HEK293 (cell line): ENCODE measurements at regions not wholly inside any gene's neighbourhood (a gene's known extent, or its start where the extent isn't known, plus 50 kb on each side); places are given as distances from the start of the nearest gene placed in this dataset.

Experiments
- CTCF ChIA-PET: fragments of 350-600 bp; formaldehyde crosslinking; extraction: SDS; loops from one replicate; lab custom pipeline; 2021; ENCODE audit warnings: antibody characterized with exemption; lab: Yijun Ruan, JAX
- POLR2A ChIA-PET: fragments of 300-600 bp; formaldehyde crosslinking; extraction: SDS; loops from one replicate; lab custom pipeline; 2020; ENCODE audit warnings: antibody characterized with exemption, inconsistent platforms; lab: Yijun Ruan, JAX
- H3K27ac ChIP-seq: fragments of 200-500 bp; sonication (Bioruptor generic); 2 replicates; pipeline ENCODE4 v1.5.1; 2014; ENCODE audit warnings: low read depth, low read length, control low read depth, inconsistent platforms; ENCODE audit errors: extremely low read depth
- H3K36me3 ChIP-seq, 2 experiments: fragments of 200-500 bp in 1 of 2; sonication (Bioruptor generic) in 1 of 2; 1 replicate in 1 of 2; 2 replicates in 1 of 2; pipeline ENCODE4 v1.5.1; 2014 to 2017; ENCODE audit warnings: inconsistent platforms in 2 of 2, low read length in 2 of 2; ENCODE audit not compliant: control insufficient read depth in 2 of 2, insufficient read depth in 1 of 2
- H3K4me1 ChIP-seq: fragments of 200-500 bp; sonication (Bioruptor generic); 2 replicates; pipeline ENCODE4 v1.5.1; 2014; ENCODE audit warnings: mild to moderate bottlenecking, low read length, inconsistent platforms; ENCODE audit not compliant: control insufficient read depth, insufficient read depth
- H3K4me3 ChIP-seq: 2 replicates; pipeline ENCODE4 v1.5.1; 2011; ENCODE audit warnings: low read depth, mild to moderate bottlenecking, control low read depth, low read length, moderate library complexity
- H3K9me3 ChIP-seq: fragments of 200-500 bp; sonication (Bioruptor generic); 2 replicates; pipeline ENCODE4 v1.5.1; 2014; ENCODE audit warnings: low read depth, low read length, inconsistent platforms; ENCODE audit not compliant: control insufficient read depth, insufficient read depth
- AEBP2 ChIP-seq: fragments of 450-650 bp; formaldehyde crosslinking; IDR thresholded peaks from 2 replicates; pipeline ENCODE4 v1.5.1; 2016; ENCODE audit warnings: missing biosample characterization, missing genetic modification characterization, borderline replicate concordance
- BCL11A ChIP-seq: fragments of 450-650 bp; formaldehyde crosslinking; IDR thresholded peaks from 2 replicates; pipeline ENCODE4 v1.5.1; 2016; ENCODE audit warnings: low read depth, missing biosample characterization, missing genetic modification characterization
- HOXC10 ChIP-seq: sonication (generic); formaldehyde crosslinking; IDR thresholded peaks from 2 replicates; pipeline ENCODE4 v1.8.1; 2023; ENCODE audit warnings: mild to moderate bottlenecking, missing genetic modification reagents
- PRDM1 ChIP-seq: fragments of 450-650 bp; formaldehyde crosslinking; IDR thresholded peaks from 2 replicates; pipeline ENCODE4; 2016; ENCODE audit warnings: missing biosample characterization, missing genetic modification characterization
- PRDM10 ChIP-seq: fragments of 450-650 bp; formaldehyde crosslinking; IDR thresholded peaks from 2 replicates; pipeline ENCODE4 v1.5.1; 2016; ENCODE audit warnings: missing biosample characterization, missing genetic modification characterization
- PRDM6 ChIP-seq: fragments of 450-650 bp; formaldehyde crosslinking; IDR thresholded peaks from 2 replicates; pipeline ENCODE4 v1.5.1; 2017; ENCODE audit warnings: missing biosample characterization, missing genetic modification characterization
- RBAK ChIP-seq: fragments of 450-650 bp; formaldehyde crosslinking; IDR thresholded peaks from 2 replicates; pipeline ENCODE4 v1.5.1; 2016; ENCODE audit warnings: missing biosample characterization, missing genetic modification characterization
- SALL2 ChIP-seq: fragments of 450-650 bp; formaldehyde crosslinking; IDR thresholded peaks from 2 replicates; pipeline ENCODE4 v1.5.0; 2017; ENCODE audit warnings: missing biosample characterization, mild to moderate bottlenecking, missing genetic modification characterization, borderline replicate concordance
- SP2 ChIP-seq: fragments of 450-650 bp; formaldehyde crosslinking; IDR thresholded peaks from 2 replicates; pipeline ENCODE4 v1.5.1; 2016; ENCODE audit warnings: missing biosample characterization, missing genetic modification characterization
- ZFP37 ChIP-seq: fragments of 450-650 bp; formaldehyde crosslinking; IDR thresholded peaks from 2 replicates; pipeline ENCODE4 v1.5.1; 2016; ENCODE audit warnings: missing biosample characterization, missing genetic modification characterization
- ZIC2 ChIP-seq: fragments of 450-650 bp; formaldehyde crosslinking; IDR thresholded peaks from 2 replicates; pipeline ENCODE4 v1.5.1; 2016; ENCODE audit warnings: missing biosample characterization, missing genetic modification characterization
- ZNF19 ChIP-seq: fragments of 450-650 bp; formaldehyde crosslinking; IDR thresholded peaks from 2 replicates; pipeline ENCODE4; 2016; ENCODE audit warnings: missing biosample characterization, missing genetic modification characterization, low read depth
- ZNF248 ChIP-seq: fragments of 450-650 bp; formaldehyde crosslinking; IDR thresholded peaks from 2 replicates; pipeline ENCODE4 v1.5.1; 2017; ENCODE audit warnings: missing biosample characterization, missing genetic modification characterization
- ZNF394 ChIP-seq: fragments of 450-650 bp; formaldehyde crosslinking; IDR thresholded peaks from 2 replicates; pipeline ENCODE4 v1.5.1; 2016; ENCODE audit warnings: missing biosample characterization, missing genetic modification characterization, mild to moderate bottlenecking, moderate library complexity, borderline replicate concordance
- ZNF433 ChIP-seq: fragments of 450-650 bp; formaldehyde crosslinking; IDR thresholded peaks from 2 replicates; pipeline ENCODE4 v1.5.1; 2016; ENCODE audit warnings: missing biosample characterization, missing genetic modification characterization, low read depth
- ZNF529 ChIP-seq: fragments of 450-650 bp; formaldehyde crosslinking; IDR thresholded peaks from 2 replicates; pipeline ENCODE4 v1.5.1; 2017; ENCODE audit warnings: missing genetic modification characterization, missing biosample characterization; ENCODE audit not compliant: insufficient replicate concordance
- ZNF530 ChIP-seq: fragments of 450-650 bp; formaldehyde crosslinking; IDR thresholded peaks from 2 replicates; pipeline ENCODE4 v1.5.1; 2016; ENCODE audit warnings: low read depth, missing biosample characterization, missing genetic modification characterization
- ZNF660 ChIP-seq: fragments of 450-650 bp; IDR thresholded peaks from 2 replicates; pipeline ENCODE4 v1.5.1; 2018; ENCODE audit warnings: missing biosample characterization, mild to moderate bottlenecking, missing genetic modification characterization
- ZNF692 ChIP-seq: fragments of 450-650 bp; formaldehyde crosslinking; IDR thresholded peaks from 2 replicates; pipeline ENCODE4 v1.5.1; 2016; ENCODE audit warnings: missing biosample characterization, missing genetic modification characterization
- ZNF768 ChIP-seq: fragments of 450-650 bp; formaldehyde crosslinking; IDR thresholded peaks from 2 replicates; pipeline ENCODE4 v1.5.1; 2018; ENCODE audit warnings: missing biosample characterization, mild to moderate bottlenecking, missing genetic modification characterization
- ZNF830 ChIP-seq: fragments of 450-650 bp; IDR thresholded peaks from 2 replicates; pipeline ENCODE4 v1.5.0; 2018; ENCODE audit warnings: missing biosample characterization, missing genetic modification characterization, low read depth, mild to moderate bottlenecking, moderate library complexity

GRCh38 chr13:33624740-33625139 lies 193.2 kb upstream of the RFC3 start:
- POLR2A ChIA-PET: no interaction called here
- no peak overlapping the region for H3K27ac ChIP-seq
- CTCF ChIA-PET: no interaction called here
- no peak overlapping the region for H3K4me3 ChIP-seq
- TF ChIP-seq ZFP37: no peak
- no peak for TF ChIP-seq ZIC2
- TF ChIP-seq AEBP2 (tag by site-specific recombination): no peak
- TF ChIP-seq ZNF660 (tag by site-specific recombination): no peak
- no peak for TF ChIP-seq ZNF768
- TF ChIP-seq ZNF19 (tag by site-specific recombination): no peak
- no peak for TF ChIP-seq SP2 (tag by site-specific recombination)
- no peak for TF ChIP-seq PRDM10 (tag by site-specific recombination)
- no peak for TF ChIP-seq ZNF830 (tag by site-specific recombination)
- no peak for TF ChIP-seq ZNF529 (tag by site-specific recombination)
- TF ChIP-seq SALL2 (tag by site-specific recombination): no peak
- TF ChIP-seq ZNF248 (tag by site-specific recombination): no peak
- no peak for TF ChIP-seq BCL11A
- no peak for TF ChIP-seq ZNF530
- TF ChIP-seq ZNF692 (tag by site-specific recombination): no peak
- no peak for TF ChIP-seq RBAK (tag by site-specific recombination)
- no peak for TF ChIP-seq ZNF433 (tag by site-specific recombination)
- no peak for TF ChIP-seq PRDM6
- no peak for TF ChIP-seq HOXC10 (CRISPR knock-in tag)
- TF ChIP-seq, all 188 proteins: peak for 0
- Histone ChIP-seq H3K36me3 (no peaks in the 10 kb centered on the region), H3K9me3 (no peaks in the 10 kb centered on the region), H3K4me1 (no peaks in the 10 kb centered on the region)

GRCh38 chr13:33626407-33626806 lies 191.5 kb upstream of the RFC3 start:
- peak; percentile 92 for TF ChIP-seq PRDM1 (tag by site-specific recombination)
- TF ChIP-seq ZNF394 (tag by site-specific recombination): no peak
- CTCF ChIA-PET: no interaction called here
- H3K9me3 ChIP-seq: no peaks in the 10 kb centered on the region
- no peaks in the 10 kb centered on the region for H3K4me1 ChIP-seq
- H3K27ac ChIP-seq: no peak overlapping the region
- POLR2A ChIA-PET: no interaction called here
- no peaks in the 10 kb centered on the region for H3K36me3 ChIP-seq
- no peak overlapping the region for H3K4me3 ChIP-seq
